Heart left ventricle (tissue), 16 donors: ENCODE measurements at regions not wholly inside any gene's neighbourhood (a gene's known extent, or its start where the extent isn't known, plus 50 kb on each side); places are given as distances from the start of the nearest gene placed in this dataset.

Experiments
- ATAC-seq, 4 donors: fragments of 200-7000 bp; cut with Tn5 transposase; one replicate each; pipeline ENCODE4 v1.9.1; 2020 to 2022; ENCODE audit warnings: moderate library complexity in 4 of 4, mild to moderate bottlenecking in 3 of 4, moderate number of reproducible peaks in 1 of 4
- DNase-seq, 5 donors: peaks; one replicate each; pipeline ENCODE4 v3.0.0-alpha.2; 2020
- H3K27ac ChIP-seq, 12 donors: fragments of 200-600 bp; sonication (generic) in 4 of 12; one replicate each; pipeline versions ENCODE4 v1.5.0 to v1.8.0; 2016 to 2022; ENCODE audit warnings: mild to moderate bottlenecking in 2 of 12
- H3K27me3 ChIP-seq, 9 donors: fragments of 200-600 bp; sonication (generic) in 2 of 9; one replicate each; pipeline versions ENCODE4 v1.5.1 to v1.8.0; 2016 to 2022; ENCODE audit warnings: mild to moderate bottlenecking in 3 of 9
- H3K36me3 ChIP-seq, 9 donors: fragments of 200-600 bp; sonication (generic) in 2 of 9; one replicate each; pipeline versions ENCODE4 v1.5.0 to v1.8.0; 2018 to 2022; ENCODE audit warnings: mild to moderate bottlenecking in 2 of 9
- H3K4me1 ChIP-seq, 12 donors: fragments of 200-600 bp; sonication (generic) in 4 of 12; one replicate each; pipeline versions ENCODE4 v1.5.0 to v1.8.0; 2016 to 2022; ENCODE audit warnings: mild to moderate bottlenecking in 3 of 12
- H3K4me3 ChIP-seq, 12 donors: fragments of 200-600 bp; sonication (generic) in 4 of 12; one replicate each; pipeline versions ENCODE4 v1.5.0 to v1.8.0; 2017 to 2022; ENCODE audit warnings: mild to moderate bottlenecking in 9 of 12, moderate library complexity in 4 of 12
- H3K9me3 ChIP-seq, 12 donors: fragments of 200-600 bp; sonication (generic) in 4 of 12; one replicate each; pipeline versions ENCODE4 v1.5.0 to v1.8.0; 2016 to 2022; ENCODE audit warnings: mild to moderate bottlenecking in 1 of 12
- CTCF ChIP-seq, 12 donors: fragments of 200-600 bp; sonication (generic) in 4 of 12; IDR thresholded peaks; one replicate each; pipeline versions ENCODE4 v1.5.0 to v1.8.0; 2018 to 2022; ENCODE audit warnings: antibody characterized with exemption in 12 of 12, mild to moderate bottlenecking in 5 of 12
- POLR2A ChIP-seq, 2 donors: fragments of 450-650 bp; IDR thresholded peaks; one replicate each; pipeline ENCODE4 v1.6.1; 2017; ENCODE audit warnings: antibody characterized with exemption in 2 of 2, mild to moderate bottlenecking in 2 of 2, moderate library complexity in 2 of 2
- WGBS, 4 donors: extraction: QIAGEN DNeasy Blood & Tissue Kit in 2 of 4; methylation state at CpG; one replicate each; pipeline versions ENCODE4 v1.1.5 to v1.1.7; 2013 to 2018; 5-methylcytosine and 5-hydroxymethylcytosine counted together
- intact Hi-C, 10 donors: fragments of 100-400 bp; cut with DNase I; formaldehyde crosslinking; loops; one replicate each; pipeline versions ENCODE4 v1.11.1 to v1.14.2; 2022
- donor health status: ischemic (EF 13 %, LVEDD 7.1; RV severe dilation, severe dysfunction).
- donor health status: healthy with polysubstance abuse.
- donor health status: DM: no; HTN: yes; CAD: no.
- donor health status: DM: no; HTN: no; CAD: no.
- donor health status: ischemic (EF 25% LVEDD 6.9; RV normal size, moderate dysfunction).
- donor health status: ischemic (EF 25% LVEDD 5.7; RV mildly dilated, moderate dysfunction).
- donor health status: healthy.
- donor health status: DM: yes; HTN: yes; CAD: no.
- donor health status: ischemic (EF 35%, LVEDD 5.7; RV mildly dilated, moderate dysfunction).
- donor health status: nonischemic (EF 11% LVEDD 7.7; RV severe dilation, severe dysfunction).
- donor health status: DM: yes; HTN: yes; CAD: no.
- donor health status: PGD.
- donor health status: ischemic (EF 29% LVEDD 5.4; RV normal size, mild dysfunction).
- donor health status: nonischemic (EF 23%, LVEDD 6.1; RV moderate dilation, normal function).

- Histone ChIP-seq H3K27me3 (no peaks in the 10 kb centered on the region), H3K9me3 (peaks cover 0 to 20% (median 0%) of the 10 kb centered on the region in 12 donors), H3K4me1 (peaks cover 0 to 22% (median 14%) of the 10 kb centered on the region in 12 donors), H3K27ac (no peak overlapping the region), H3K4me3 (no peak overlapping the region), H3K36me3 (no peaks in the 10 kb centered on the region)
- TF ChIP-seq POLR2A (IDR thresholded peaks at IDR 0.05): no peak
- TF ChIP-seq CTCF (IDR thresholded peaks at IDR 0.05): no peak
- intact Hi-C loops: loop anchor here in 3 of 10 donors (10.0 kb wide), 3 partner anchors 244 to 556 kb away; no protein-coding TSS in a partner anchor
- DNase-seq (no peak), ATAC-seq (no peak)
- WGBS, 4 donors: 82 to 87% (median 86%) methylated on average over 5 of the region's 5 CpGs
These were observed 319.4 kb downstream of the SIPA1L2 start for GRCh38 chr1:232310541-232310940.

GRCh38 chr1:232308616-232309015 is 321.3 kb downstream of the SIPA1L2 start:
- Histone ChIP-seq H3K9me3 (peaks cover 0 to 18% (median 0%) of the 10 kb centered on the region in 12 donors), H3K36me3 (no peaks in the 10 kb centered on the region), H3K27me3 (no peaks in the 10 kb centered on the region), H3K4me3 (no peak overlapping the region), H3K27ac (no peak overlapping the region), H3K4me1 (peaks cover 0 to 27% (median 14%) of the 10 kb centered on the region in 12 donors)
- TF ChIP-seq POLR2A (IDR thresholded peaks at IDR 0.05): no peak
- no peak for ATAC-seq
- intact Hi-C loops: loop anchor here in 7 of 10 donors (5.0 to 10.0 kb wide), 6 partner anchors 124 to 444 kb away; no protein-coding TSS in a partner anchor
- DNase-seq: no peak
- WGBS, 4 donors: 54 to 63% (median 58%) methylated on average over 3 of the region's 3 CpGs

GRCh38 chr1:232307296-232308017 is 322.5 kb downstream of the SIPA1L2 start:
- Histone ChIP-seq H3K4me3 (no peak overlapping the region), H3K36me3 (no peaks in the 10 kb centered on the region), H3K27ac (peak overlapping the region in 7 of 12 donors; percentile 2 to 66 (median 13)), H3K27me3 (no peaks in the 10 kb centered on the region), H3K4me1 (peaks cover 0 to 27% (median 14%) of the 10 kb centered on the region in 12 donors), H3K9me3 (peaks cover 0 to 8% (median 0%) of the 10 kb centered on the region in 12 donors)
- WGBS, 4 donors: 47 to 61% (median 56%) methylated on average over 5 of the region's 5 CpGs
- intact Hi-C loops: loop anchor here in 7 of 10 donors (5.0 to 10.0 kb wide), 6 partner anchors 125 to 443 kb away; no protein-coding TSS in a partner anchor
- TF ChIP-seq CTCF (IDR thresholded peaks at IDR 0.05) (no peak), POLR2A (IDR thresholded peaks at IDR 0.05) (no peak)
- no peak for DNase-seq
- ATAC-seq: peak in 1 of 4 donors; percentile 19

GRCh38 chr1:232306269-232306961 is 323.5 kb downstream of the SIPA1L2 start:
- no peak overlapping the region for H3K4me3 ChIP-seq
- peaks cover 0 to 27% (median 14%) of the 10 kb centered on the region in 12 donors for H3K4me1 ChIP-seq
- intact Hi-C loops: loop anchor here in 7 of 10 donors (5.0 to 10.0 kb wide), 6 partner anchors 126 to 442 kb away; no protein-coding TSS in a partner anchor
- peak overlapping the region in 9 of 12 donors; percentile 2 to 71 (median 44) for H3K27ac ChIP-seq
- peak; percentile 67 to 96 (median 82) for ATAC-seq
- H3K27me3 ChIP-seq: no peaks in the 10 kb centered on the region
- 23 to 70% (median 29%) methylated on average over 6 to 8 of the region's 8 CpGs for WGBS, 4 donors
- H3K9me3 ChIP-seq: peaks cover 0 to 8% (median 0%) of the 10 kb centered on the region in 12 donors
- DNase-seq: peak; percentile 46 to 71 (median 67)
- H3K36me3 ChIP-seq: no peaks in the 10 kb centered on the region
- TF ChIP-seq POLR2A (IDR thresholded peaks at IDR 0.05): no peak
- peak; percentile 10 to 66 (median 46) for TF ChIP-seq CTCF (IDR thresholded peaks at IDR 0.05)
